Endothelial cell (in vitro differentiated cells): ENCODE measurements at regions not wholly inside any gene's neighbourhood (a gene's known extent, or its start where the extent isn't known, plus 50 kb on each side); places are given as distances from the start of the nearest gene placed in this dataset.

Experiments
- DNase-seq: peaks from one replicate; pipeline ENCODE4 v3.0.0; 2021; ENCODE audit warnings: low spot score
- H3K27ac Mint-ChIP-seq: one replicate; pipeline ENCODE4 v1.8.0; 2021; ENCODE audit warnings: mixed read lengths, inconsistent platforms; ENCODE audit not compliant: unreplicated experiment
- H3K27me3 Mint-ChIP-seq: one replicate; pipeline ENCODE4 v1.8.0; 2021; ENCODE audit warnings: mild to moderate bottlenecking, moderate library complexity, mixed read lengths, inconsistent platforms; ENCODE audit not compliant: unreplicated experiment
- H3K36me3 Mint-ChIP-seq: one replicate; pipeline ENCODE4 v1.8.0; 2021; ENCODE audit warnings: mild to moderate bottlenecking, low read depth, mixed read lengths, inconsistent platforms; ENCODE audit not compliant: unreplicated experiment
- H3K4me1 Mint-ChIP-seq: one replicate; pipeline ENCODE4 v1.8.0; 2021; ENCODE audit warnings: mild to moderate bottlenecking, mixed read lengths, inconsistent platforms; ENCODE audit not compliant: unreplicated experiment
- H3K4me3 Mint-ChIP-seq: one replicate; pipeline ENCODE4 v1.8.0; 2021; ENCODE audit warnings: mild to moderate bottlenecking, mixed read lengths, inconsistent platforms; ENCODE audit not compliant: unreplicated experiment
- H3K9me3 Mint-ChIP-seq: one replicate; pipeline ENCODE4 v1.8.0; 2021; ENCODE audit warnings: mixed read lengths, inconsistent platforms; ENCODE audit not compliant: unreplicated experiment
- CTCF ChIP-seq: fragments of 200-600 bp; sonication (generic); IDR thresholded peaks from one replicate; pipeline ENCODE4 v1.5.0; 2021; ENCODE audit warnings: antibody characterized with exemption; ENCODE audit not compliant: unreplicated experiment

- H3K4me1 Mint-ChIP-seq: no peaks in the 10 kb centered on the region
- TF ChIP-seq CTCF: peak; percentile 51
- H3K4me3 Mint-ChIP-seq: no peak overlapping the region
- H3K9me3 Mint-ChIP-seq: no peaks in the 10 kb centered on the region
- no peak overlapping the region for H3K27ac Mint-ChIP-seq
- H3K36me3 Mint-ChIP-seq: no peaks in the 10 kb centered on the region
- DNase-seq: peak; percentile 59
- no peaks in the 10 kb centered on the region for H3K27me3 Mint-ChIP-seq
Measured at GRCh38 chr7:114865564-114865963, 56.3 kb upstream of the MDFIC start.
